Daoy (cell line): ENCODE measurements at regions not wholly inside any gene's neighbourhood (a gene's known extent, or its start where the extent isn't known, plus 50 kb on each side); places are given as distances from the start of the nearest gene placed in this dataset.
A peak's percentile ranks its signal among the peaks of the same experiment; 100 is the strongest.
"Not testable (repeated sequence)": the region's sequence is repeated elsewhere in the genome, so short reads cannot be mapped to it uniquely, and the experiment has no call there.

Experiments used
- DNase-seq: peaks from one replicate; pipeline ENCODE4 v3.0.0-alpha.2; 2015; ENCODE audit warnings: low read depth

DNA sequence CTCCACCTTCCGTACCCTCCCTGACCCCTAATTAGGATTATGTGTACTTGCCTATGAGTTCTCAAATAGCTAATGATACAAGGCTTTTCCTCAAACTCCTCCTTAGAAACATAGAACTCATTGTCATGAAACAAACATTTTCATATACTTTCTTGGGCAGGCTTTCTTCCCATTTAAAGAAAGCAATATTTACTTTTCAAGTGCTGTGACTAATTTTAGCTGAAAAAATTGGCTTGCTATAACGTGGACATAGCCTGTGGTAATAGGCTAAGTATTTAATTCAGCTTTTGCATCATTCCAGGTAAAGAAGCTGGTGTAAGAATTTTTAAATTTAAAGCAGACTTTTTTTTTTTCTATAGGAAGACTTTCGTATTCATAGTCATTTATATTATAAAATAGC is 208.7 kb downstream of the SOX2 start:
- DNase-seq = no peak

GRCh38 chr3:181921220-181921619 is 209.5 kb downstream of the SOX2 start:
- no peak for DNase-seq

DNA sequence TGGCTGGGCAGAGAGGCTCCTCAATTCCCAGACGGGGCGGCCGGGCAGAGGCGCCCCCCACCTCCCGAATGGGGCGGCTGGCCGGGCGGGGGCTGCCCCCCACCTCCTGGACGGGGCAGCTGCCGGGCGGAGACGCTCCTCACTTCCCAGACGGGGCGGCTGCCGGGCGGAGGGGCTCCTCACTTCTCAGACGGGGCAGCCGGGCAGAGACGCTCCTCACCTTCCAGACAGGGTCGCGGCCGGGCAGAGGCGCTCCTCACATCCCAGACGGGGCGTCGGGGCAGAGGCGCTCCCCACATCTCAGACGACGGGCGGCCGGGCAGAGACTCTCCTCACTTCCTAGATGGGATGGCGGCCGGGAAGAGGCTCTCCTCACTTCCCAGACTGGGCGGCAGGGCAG is 214.1 kb downstream of the SOX2 start:
- DNase-seq = not testable (repeated sequence)

DNA sequence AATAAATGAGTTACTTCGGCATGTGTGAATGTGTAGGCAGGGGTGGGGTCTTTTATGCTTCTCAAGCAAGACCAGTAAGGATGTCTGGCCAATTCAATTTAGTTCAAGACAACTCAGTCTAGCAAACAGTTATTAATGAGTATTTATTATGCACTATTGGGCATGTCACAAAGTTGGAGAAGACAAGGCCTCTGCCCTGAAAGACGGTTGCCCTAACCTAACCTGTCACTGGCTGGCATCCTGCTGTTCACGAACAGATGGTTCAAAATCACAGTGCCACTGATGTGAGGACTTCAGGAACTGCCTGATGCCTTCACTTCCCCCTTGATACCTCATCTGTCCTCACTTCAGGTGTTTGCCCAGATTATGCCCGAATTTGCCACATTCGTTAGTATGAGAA is 217.8 kb downstream of the SOX2 start:
- DNase-seq = no peak

GRCh38 chr3:181930105-181930504 is 218.4 kb downstream of the SOX2 start:
- no peak for DNase-seq

- DNase-seq = no peak
Observed at GRCh38 chr3:181932039-181932438, 220.3 kb downstream of the SOX2 start.

GRCh38 chr3:181933052-181933618 is 221.4 kb downstream of the SOX2 start:
- no peak for DNase-seq

DNA sequence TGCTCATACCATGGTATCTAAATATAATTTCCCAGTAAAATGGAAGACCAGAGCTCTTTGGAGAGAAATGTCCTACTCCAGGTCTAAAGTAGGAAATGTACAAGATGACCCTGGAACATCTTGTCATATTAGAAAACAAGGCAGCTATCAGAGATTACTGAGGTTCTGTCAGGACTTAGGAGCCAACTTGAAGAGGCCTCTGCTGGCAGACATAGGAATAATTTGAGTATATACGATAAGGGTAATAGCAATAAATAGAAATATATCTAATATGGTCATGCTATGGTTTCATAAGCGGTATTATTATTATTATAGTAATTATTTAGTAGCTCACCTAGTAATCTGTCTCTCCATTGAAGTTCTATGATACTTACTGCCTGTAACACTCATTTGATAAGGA is 224.2 kb downstream of the SOX2 start:
- DNase-seq = no peak

GRCh38 chr3:181936774-181937173 is 225.0 kb downstream of the SOX2 start:
- DNase-seq = no peak

- DNase-seq = peak; percentile 55
Observed at GRCh38 chr3:181938580-181938979, 226.9 kb downstream of the SOX2 start.

DNA sequence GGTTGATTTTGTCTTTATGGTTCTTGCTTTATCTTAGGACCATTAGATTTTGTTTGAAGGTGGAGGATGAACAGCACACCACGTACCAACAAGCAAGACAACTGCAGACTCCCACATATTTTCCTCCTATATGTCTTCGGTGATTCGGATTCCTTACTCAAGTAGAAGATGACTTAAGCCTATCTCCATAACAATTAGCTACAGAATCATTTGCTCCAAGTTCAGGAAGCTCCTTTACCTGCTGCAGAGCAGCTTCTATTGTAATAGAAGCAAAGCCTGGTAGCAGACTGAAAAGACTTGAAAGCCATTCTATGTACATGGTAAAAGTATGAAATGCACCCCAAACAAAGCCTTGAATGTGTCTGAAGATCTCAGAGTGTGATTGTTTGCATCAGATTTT is 229.0 kb downstream of the SOX2 start:
- no peak for DNase-seq

- DNase-seq = no peak
Observed at GRCh38 chr3:181941250-181941649, 229.5 kb downstream of the SOX2 start.

- DNase-seq = no peak
Observed at GRCh38 chr3:181943285-181943684, 231.6 kb downstream of the SOX2 start.

DNA sequence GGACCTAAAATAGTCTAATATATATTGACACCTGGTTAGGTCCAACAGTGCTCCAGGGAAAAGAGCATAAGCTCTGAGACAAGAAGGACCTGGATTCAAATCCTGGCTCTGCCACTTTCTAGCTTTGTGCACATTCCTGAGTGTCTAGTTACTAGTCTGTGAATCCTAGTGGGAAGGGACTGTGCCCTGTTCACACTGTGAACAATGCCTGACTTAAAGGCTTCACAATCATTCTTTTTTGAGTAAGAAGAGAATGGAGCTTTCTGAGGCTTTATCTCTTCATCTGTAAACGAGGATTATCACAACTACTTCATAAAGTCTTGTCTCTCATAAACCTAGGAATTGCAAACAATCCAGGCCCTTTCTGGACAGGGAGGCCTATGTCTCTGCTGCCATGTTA is 235.9 kb downstream of the SOX2 start:
- DNase-seq = no peak

GRCh38 chr3:181948286-181948685 is 236.6 kb downstream of the SOX2 start:
- peak; percentile 13 for DNase-seq

GRCh38 chr3:181952221-181952620 is 240.5 kb downstream of the SOX2 start:
- peak; percentile 24 for DNase-seq

GRCh38 chr3:181952929-181953328 is 241.2 kb downstream of the SOX2 start:
- no peak for DNase-seq

- DNase-seq = no peak
Observed at GRCh38 chr3:181955566-181955965, 243.8 kb downstream of the SOX2 start.

DNA sequence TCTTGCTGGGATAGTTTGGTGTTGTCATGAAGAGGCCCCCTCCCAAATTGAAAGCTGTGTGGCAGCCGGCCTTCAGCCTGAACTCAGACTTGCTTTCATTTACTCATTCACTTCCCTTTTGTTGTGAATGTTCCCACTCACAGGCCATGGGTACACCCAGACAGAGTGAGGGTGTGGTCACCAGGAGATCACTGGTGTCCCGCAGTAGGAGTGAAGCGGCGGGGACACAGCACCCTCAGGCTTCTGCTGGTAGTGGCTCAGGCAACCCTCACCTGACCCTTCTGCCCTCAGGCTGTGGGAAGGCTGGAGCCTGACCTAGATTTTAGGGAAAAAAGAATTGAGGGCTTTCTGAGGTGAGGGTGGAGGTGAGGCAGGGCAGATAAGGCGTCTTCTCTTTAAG is 244.4 kb downstream of the SOX2 start:
- no peak for DNase-seq

DNA sequence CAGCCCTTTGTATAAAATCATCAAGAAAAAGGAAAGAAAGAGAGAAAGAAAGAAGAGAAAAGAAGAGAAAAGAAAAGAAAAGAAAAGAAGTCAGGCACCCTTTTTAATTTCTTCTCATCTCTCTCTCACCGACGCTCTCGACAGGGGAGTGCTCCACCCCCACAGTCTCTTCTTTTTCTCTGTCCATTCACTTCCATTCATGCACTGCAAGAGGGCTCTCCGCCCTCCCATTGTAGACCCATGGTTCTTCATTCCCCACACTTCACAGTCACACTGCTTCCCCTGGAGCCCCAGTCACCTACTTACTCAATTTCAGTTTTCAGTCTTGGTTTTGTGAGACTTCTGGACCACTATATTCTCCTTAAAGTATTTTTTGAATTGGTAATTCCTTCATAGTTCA is 254.7 kb downstream of the SOX2 start:
- no peak for DNase-seq

GRCh38 chr3:181969925-181970324 is 258.2 kb downstream of the SOX2 start:
- DNase-seq = no peak

- DNase-seq = no peak
Observed at GRCh38 chr3:181971424-181971823, 259.7 kb downstream of the SOX2 start.

DNA sequence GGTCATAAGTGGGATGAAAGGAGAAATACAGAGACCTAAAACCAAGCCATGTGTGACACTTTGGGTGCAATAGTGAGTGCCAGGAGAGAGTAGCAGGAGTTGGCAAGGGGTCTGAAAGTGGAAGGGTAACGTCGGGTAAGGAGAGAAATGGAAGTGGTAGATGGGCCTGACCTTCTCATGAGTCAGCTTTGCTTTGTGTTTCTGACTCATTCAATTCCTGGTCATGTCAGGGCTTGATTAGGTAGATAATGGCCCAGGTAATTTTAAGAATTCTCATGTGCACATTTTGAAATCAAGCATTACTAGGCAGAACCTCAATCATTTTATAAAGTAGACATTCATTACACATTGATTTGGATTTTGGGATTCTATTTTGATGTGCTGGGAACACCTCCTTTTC is 262.5 kb downstream of the SOX2 start:
- peak; percentile 13 for DNase-seq

DNA sequence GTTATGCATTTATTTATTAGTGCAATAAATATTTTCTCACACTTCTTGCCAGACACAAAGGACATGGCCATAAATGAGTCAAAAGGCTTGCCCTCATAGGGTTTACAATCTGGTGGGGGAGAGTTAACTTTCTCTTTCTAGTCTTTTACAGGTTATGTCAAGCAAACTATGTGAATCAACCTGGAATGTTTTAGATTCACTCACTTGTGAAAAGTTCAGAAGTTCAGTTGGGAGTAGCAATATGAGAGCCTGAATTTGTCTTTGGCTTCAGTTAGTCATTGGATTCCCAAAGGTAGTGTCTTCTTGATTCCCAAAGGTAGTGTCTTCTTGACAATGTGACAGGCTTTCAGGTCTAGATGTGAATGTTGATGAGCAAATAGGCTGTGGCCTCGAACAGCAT is 264.8 kb downstream of the SOX2 start:
- no peak for DNase-seq

DNA sequence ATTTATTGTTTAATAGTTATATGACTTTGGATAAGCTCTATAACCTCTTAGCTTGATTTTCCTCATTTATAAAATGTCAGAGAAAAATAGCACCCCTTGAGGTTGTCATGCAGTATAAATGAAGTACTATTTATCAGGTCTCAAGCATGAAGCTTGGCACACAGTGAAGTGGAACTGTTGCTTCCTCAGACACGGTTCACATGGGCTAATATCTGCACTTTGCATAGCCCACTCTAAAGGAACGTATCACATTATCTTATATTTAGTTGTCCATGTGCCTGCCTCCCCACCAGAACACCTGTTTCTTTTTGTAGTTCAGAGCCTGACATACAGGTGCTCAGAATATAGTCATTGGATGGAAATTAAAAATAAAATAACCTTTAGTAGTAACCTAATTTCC is 273.7 kb downstream of the SOX2 start:
- no peak for DNase-seq
